H9 (cell line): ENCODE measurements at regions not wholly inside any gene's neighbourhood (a gene's known extent, or its start where the extent isn't known, plus 50 kb on each side); places are given as distances from the start of the nearest gene placed in this dataset.

Experiments used
- DNase-seq: peaks from one replicate; pipeline ENCODE4 v3.0.0-alpha.2; 2017
- H2AFZ ChIP-seq: one replicate; pipeline ENCODE4 v1.6.1; 2013; ENCODE audit warnings: mild to moderate bottlenecking, low read length, control low read depth, moderate library complexity
- H2AK5ac ChIP-seq: 2 replicates; pipeline ENCODE4 v1.6.1; 2013; ENCODE audit warnings: low read length, control low read depth, mixed read lengths; ENCODE audit not compliant: insufficient read length
- H2BK120ac ChIP-seq: one replicate; pipeline ENCODE4 v1.6.1; 2013; ENCODE audit warnings: low read depth, mild to moderate bottlenecking, low read length, control low read depth, inconsistent platforms; ENCODE audit not compliant: poor library complexity, severe bottlenecking
- H2BK12ac ChIP-seq: 2 replicates; pipeline ENCODE4 v1.6.1; 2013; ENCODE audit warnings: low read length, control low read depth, mixed read lengths, low read depth; ENCODE audit not compliant: insufficient read length
- H2BK15ac ChIP-seq: 2 replicates; pipeline ENCODE4 v1.6.1; 2013; ENCODE audit warnings: low read depth, low read length, control low read depth
- H2BK20ac ChIP-seq: one replicate; pipeline ENCODE4 v1.6.1; 2013; ENCODE audit warnings: low read depth, mild to moderate bottlenecking, low read length, control low read depth, inconsistent platforms; ENCODE audit not compliant: poor library complexity, severe bottlenecking
- H2BK5ac ChIP-seq: 2 replicates; pipeline ENCODE4 v1.6.1; 2013; ENCODE audit warnings: low read length, control low read depth, mixed read lengths; ENCODE audit not compliant: insufficient read length
- H3K14ac ChIP-seq: 2 replicates; pipeline ENCODE4 v1.6.1; 2013; ENCODE audit warnings: low read length, control low read depth; ENCODE audit not compliant: insufficient read depth
- H3K18ac ChIP-seq: 2 replicates; pipeline ENCODE4 v1.6.1; 2013; ENCODE audit warnings: low read depth, mild to moderate bottlenecking, mixed read lengths, low read length, control low read depth; ENCODE audit not compliant: insufficient read length
- H3K23ac ChIP-seq: 2 replicates; pipeline ENCODE4 v1.6.1; 2013; ENCODE audit warnings: low read length, control low read depth, mixed read lengths, low read depth; ENCODE audit not compliant: insufficient read length
- H3K23me2 ChIP-seq: 2 replicates; pipeline ENCODE4 v1.6.1; 2013; ENCODE audit warnings: low read depth, mild to moderate bottlenecking, mixed read lengths, low read length, control low read depth; ENCODE audit not compliant: insufficient read length, poor library complexity, severe bottlenecking
- H3K27ac ChIP-seq: 2 replicates; pipeline ENCODE4 v1.5.1; 2013; ENCODE audit warnings: low read length, control low read depth, mixed read lengths, low read depth; ENCODE audit not compliant: insufficient read length
- H3K27me3 ChIP-seq: 2 replicates; pipeline ENCODE4 v1.6.1; 2013; ENCODE audit warnings: low read length, control low read depth, inconsistent platforms; ENCODE audit not compliant: insufficient read depth
- H3K4ac ChIP-seq: 2 replicates; pipeline ENCODE4 v1.6.1; 2013; ENCODE audit warnings: low read depth, mild to moderate bottlenecking, control low read depth, inconsistent platforms, low read length, moderate library complexity
- H3K4me1 ChIP-seq: 2 replicates; pipeline ENCODE4 v1.6.1; 2013; ENCODE audit warnings: low read length, control low read depth, inconsistent platforms; ENCODE audit not compliant: insufficient read depth
- H3K4me2 ChIP-seq: 2 replicates; pipeline ENCODE4 v1.6.1; 2013; ENCODE audit warnings: low read length, control low read depth, mixed read lengths; ENCODE audit not compliant: insufficient read length, insufficient read depth
- H3K56ac ChIP-seq: 2 replicates; pipeline ENCODE4 v1.6.1; 2013; ENCODE audit warnings: low read depth, mild to moderate bottlenecking, mixed read lengths, low read length, control low read depth; ENCODE audit not compliant: insufficient read length
- H3K79me1 ChIP-seq: 2 replicates; pipeline ENCODE4 v1.6.1; 2013; ENCODE audit warnings: low read depth, mild to moderate bottlenecking, moderate library complexity, low read length, control low read depth, inconsistent platforms; ENCODE audit not compliant: insufficient read depth, poor library complexity, severe bottlenecking
- H3K79me2 ChIP-seq: 2 replicates; pipeline ENCODE4 v1.6.1; 2013; ENCODE audit warnings: low read length, control low read depth, inconsistent platforms; ENCODE audit not compliant: insufficient read depth
- H3K9ac ChIP-seq: 2 replicates; pipeline ENCODE4 v1.6.1; 2013; ENCODE audit warnings: low read length, control low read depth, mixed read lengths; ENCODE audit not compliant: insufficient read length; ENCODE audit errors: extremely low read depth
- H3K9me3 ChIP-seq: one replicate; pipeline ENCODE4 v1.6.1; 2013; ENCODE audit warnings: low read depth, low read length, inconsistent platforms; ENCODE audit not compliant: control insufficient read depth
- H3T11ph ChIP-seq: one replicate; pipeline ENCODE4 v1.6.1; 2013; ENCODE audit warnings: mild to moderate bottlenecking, low read length, control low read depth, inconsistent platforms
- H4K20me1 ChIP-seq: one replicate; pipeline ENCODE4 v1.6.1; 2013; ENCODE audit not compliant: control insufficient read depth, insufficient read length, insufficient read depth
- H4K5ac ChIP-seq: 2 replicates; pipeline ENCODE4 v1.6.1; 2013; ENCODE audit warnings: low read depth, mild to moderate bottlenecking, mixed read lengths, low read length, control low read depth; ENCODE audit not compliant: insufficient read length
- H4K8ac ChIP-seq: replicated peaks from 2 replicates; pipeline ENCODE4 v1.6.1; 2013; ENCODE audit warnings: low read length, control low read depth, mixed read lengths, low read depth; ENCODE audit not compliant: insufficient read length
- H4K91ac ChIP-seq: 2 replicates; pipeline ENCODE4 v1.6.1; 2013; ENCODE audit warnings: low read depth, mild to moderate bottlenecking, moderate library complexity, mixed read lengths, low read length, control low read depth; ENCODE audit not compliant: insufficient read length
- H3K27ac Mint-ChIP-seq, 3 experiments: 2 replicates in 2 of 3; 3 replicates in 1 of 3; pipeline ENCODE4 v1.8.0; 2020 to 2021; ENCODE audit warnings: mixed read lengths in 3 of 3, mild to moderate bottlenecking in 1 of 3, moderate library complexity in 1 of 3
- H3K27me3 Mint-ChIP-seq: 2 replicates; pipeline ENCODE4 v1.8.0; 2021; ENCODE audit warnings: low read depth, mild to moderate bottlenecking, moderate library complexity, mixed read lengths
- H3K36me3 Mint-ChIP-seq, 3 experiments: 2 replicates in 2 of 3; 3 replicates in 1 of 3; pipeline ENCODE4 v1.8.0; 2020 to 2021; ENCODE audit warnings: low read depth in 3 of 3, mixed read lengths in 3 of 3; ENCODE audit not compliant: insufficient read depth in 1 of 3
- H3K4me1 Mint-ChIP-seq, 2 experiments: 2 replicates each; pipeline ENCODE4 v1.8.0; 2020; ENCODE audit warnings: mixed read lengths in 2 of 2
- H3K4me3 Mint-ChIP-seq, 2 experiments: 2 replicates in 1 of 2; 3 replicates in 1 of 2; pipeline ENCODE4 v1.8.0; 2020 to 2021; ENCODE audit warnings: mild to moderate bottlenecking in 2 of 2, mixed read lengths in 2 of 2, moderate library complexity in 1 of 2
- H3K9me3 Mint-ChIP-seq, 2 experiments: 2 replicates in 1 of 2; 3 replicates in 1 of 2; pipeline ENCODE4 v1.8.0; 2020; ENCODE audit warnings: mild to moderate bottlenecking in 2 of 2, mixed read lengths in 2 of 2, moderate library complexity in 1 of 2
- WGBS: extraction: QIAGEN DNeasy Blood & Tissue Kit; methylation state at CpG from one replicate; pipeline ENCODE4 v1.1.7; 2013; ENCODE audit warnings: missing lambda C conversion rate, low lambda C conversion rate, mixed read lengths; ENCODE audit not compliant: insufficient read length; ENCODE audit errors: extremely low coverage; 5-methylcytosine and 5-hydroxymethylcytosine counted together
- TF ChIP-seq, protein P1 (sequence below): fragments of 200-600 bp; sonication (generic); conservative IDR thresholded peaks from 3 replicates; pipeline ENCODE4 v1.8.0; 2021; ENCODE audit warnings: antibody characterized with exemption, mild to moderate bottlenecking

DNA sequence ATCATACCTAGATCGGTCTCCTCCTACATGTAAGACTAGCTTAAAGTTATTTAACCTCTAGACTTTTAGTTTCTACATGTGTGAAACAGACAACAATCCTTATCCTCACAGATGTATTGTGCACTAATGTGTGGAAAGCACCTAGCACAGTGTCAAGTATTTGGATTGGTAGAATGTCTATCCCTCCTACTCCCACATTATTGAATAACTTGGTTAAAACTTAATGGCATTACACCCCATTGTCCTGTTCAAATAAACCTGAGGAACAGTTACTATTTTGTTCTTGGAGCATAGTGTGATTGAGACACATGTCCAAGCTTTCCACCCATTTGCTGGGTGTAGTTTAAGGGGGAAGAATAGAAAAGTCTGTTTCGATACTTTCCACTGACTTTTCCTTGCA is 208.8 kb upstream of the JUN start:
- TF ChIP-seq, protein P1, sequence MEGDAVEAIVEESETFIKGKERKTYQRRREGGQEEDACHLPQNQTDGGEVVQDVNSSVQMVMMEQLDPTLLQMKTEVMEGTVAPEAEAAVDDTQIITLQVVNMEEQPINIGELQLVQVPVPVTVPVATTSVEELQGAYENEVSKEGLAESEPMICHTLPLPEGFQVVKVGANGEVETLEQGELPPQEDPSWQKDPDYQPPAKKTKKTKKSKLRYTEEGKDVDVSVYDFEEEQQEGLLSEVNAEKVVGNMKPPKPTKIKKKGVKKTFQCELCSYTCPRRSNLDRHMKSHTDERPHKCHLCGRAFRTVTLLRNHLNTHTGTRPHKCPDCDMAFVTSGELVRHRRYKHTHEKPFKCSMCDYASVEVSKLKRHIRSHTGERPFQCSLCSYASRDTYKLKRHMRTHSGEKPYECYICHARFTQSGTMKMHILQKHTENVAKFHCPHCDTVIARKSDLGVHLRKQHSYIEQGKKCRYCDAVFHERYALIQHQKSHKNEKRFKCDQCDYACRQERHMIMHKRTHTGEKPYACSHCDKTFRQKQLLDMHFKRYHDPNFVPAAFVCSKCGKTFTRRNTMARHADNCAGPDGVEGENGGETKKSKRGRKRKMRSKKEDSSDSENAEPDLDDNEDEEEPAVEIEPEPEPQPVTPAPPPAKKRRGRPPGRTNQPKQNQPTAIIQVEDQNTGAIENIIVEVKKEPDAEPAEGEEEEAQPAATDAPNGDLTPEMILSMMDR = no peak
- no peak overlapping the region for H3K4me3 Mint-ChIP-seq
- H3K27me3 ChIP-seq = no peaks in the 10 kb centered on the region; the same call in 1 of the 2 replicates

More for the DNA sequence above, 208.8 kb upstream of the JUN start:
- no peak overlapping the region for H4K5ac ChIP-seq
- H3K79me2 ChIP-seq = no peaks in the 10 kb centered on the region
- no peak overlapping the region for H4K91ac ChIP-seq
- H3K56ac ChIP-seq = no peak overlapping the region
- no peak overlapping the region for H2AK5ac ChIP-seq
- no peak overlapping the region for H3K23ac ChIP-seq
- Mint-ChIP-seq H3K9me3 (no peaks in the 10 kb centered on the region), H3K27me3 (peaks cover 2% of the 10 kb centered on the region), H3K36me3 (no peaks in the 10 kb centered on the region), H3K4me1 (peaks cover 6 to 7% of the 10 kb centered on the region in 2 experiments), H3K27ac (no peak overlapping the region)
- H3K4me2 ChIP-seq = no peak overlapping the region
- no peaks in the 10 kb centered on the region for H3K9me3 ChIP-seq
- no peak overlapping the region for H2AFZ ChIP-seq
- no peak overlapping the region for H3K14ac ChIP-seq
- H3K9ac ChIP-seq = no peak overlapping the region
- H3K27ac ChIP-seq = no peak overlapping the region
- no peak overlapping the region for H4K8ac ChIP-seq
- WGBS = no CpG with 5 or more reads among the region's 2 CpGs
- H2BK15ac ChIP-seq = no peak overlapping the region
- H3K23me2 ChIP-seq = no peaks in the 10 kb centered on the region
- no peak overlapping the region for H2BK20ac ChIP-seq
- no peak overlapping the region for H3T11ph ChIP-seq
- no peak overlapping the region for H3K18ac ChIP-seq
- no peak overlapping the region for H2BK12ac ChIP-seq
- H3K4ac ChIP-seq = no peak overlapping the region
- H3K4me1 ChIP-seq = no peaks in the 10 kb centered on the region
- no peaks in the 10 kb centered on the region for H3K79me1 ChIP-seq
- H2BK5ac ChIP-seq = no peak overlapping the region
- no peak for DNase-seq
- H2BK120ac ChIP-seq = no peak overlapping the region
- H4K20me1 ChIP-seq = no peaks in the 10 kb centered on the region
